Left forelimb (tissue), 1 donor: ENCODE measurements at regions not wholly inside any gene's neighbourhood (a gene's known extent, or its start where the extent isn't known, plus 50 kb on each side); places are given as distances from the start of the nearest gene placed in this dataset.
A peak's percentile ranks its signal among the peaks of the same experiment; 100 is the strongest.
"Not testable (repeated sequence)": the region's sequence is repeated elsewhere in the genome, so short reads cannot be mapped to it uniquely, and the experiment has no call there.

Experiments
- DNase-seq: peaks from one replicate; pipeline ENCODE4 v3.0.0-alpha.2; 2018; ENCODE audit warnings: low spot score

GRCh38 chr9:17846948-17847655 is 268.2 kb downstream of the SH3GL2 start:
- DNase-seq: no peak

GRCh38 chr9:17847908-17848307 is 269.0 kb downstream of the SH3GL2 start:
- no peak for DNase-seq

DNA sequence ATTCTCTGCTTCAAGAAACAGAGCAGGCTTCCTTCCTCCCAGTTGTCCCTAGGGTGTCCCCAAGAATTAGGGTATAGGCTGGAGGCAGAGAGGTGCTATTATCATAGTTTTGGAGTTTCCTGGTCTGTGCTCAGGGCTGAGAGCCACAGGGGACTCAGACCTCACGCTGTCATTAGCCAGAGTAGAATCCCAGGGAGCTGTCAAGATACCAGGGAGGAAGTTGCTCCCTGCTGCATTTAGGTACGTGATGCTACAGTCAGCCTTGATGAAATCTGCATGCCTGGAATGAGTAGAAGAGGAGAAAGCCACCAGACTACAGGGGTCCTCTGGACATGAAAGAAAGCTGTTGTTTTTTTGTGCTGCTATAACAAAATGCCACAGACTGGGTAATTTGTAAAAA is 273.2 kb downstream of the SH3GL2 start:
- no peak for DNase-seq

DNA sequence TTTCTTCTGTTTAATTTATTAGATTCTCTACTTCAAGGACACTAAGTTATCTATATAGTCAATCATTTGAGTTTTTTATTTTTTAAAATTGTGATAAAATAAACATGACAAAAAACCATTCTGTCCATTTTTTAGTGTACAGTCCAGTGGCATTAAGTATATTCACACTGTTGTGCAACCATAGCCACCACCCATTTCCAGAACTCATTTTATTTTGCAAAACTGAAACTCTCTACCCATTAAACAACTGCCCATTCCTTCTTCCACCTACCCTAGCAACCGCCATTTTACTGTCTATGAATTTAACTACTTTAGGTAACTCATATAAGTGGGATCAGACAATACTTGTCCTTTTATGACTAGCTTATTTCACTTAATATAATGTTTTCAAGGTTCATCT is 275.6 kb downstream of the SH3GL2 start:
- DNase-seq: no peak

- DNase-seq: no peak
These were observed 278.1 kb downstream of the SH3GL2 start for GRCh38 chr9:17856995-17857394.

DNA sequence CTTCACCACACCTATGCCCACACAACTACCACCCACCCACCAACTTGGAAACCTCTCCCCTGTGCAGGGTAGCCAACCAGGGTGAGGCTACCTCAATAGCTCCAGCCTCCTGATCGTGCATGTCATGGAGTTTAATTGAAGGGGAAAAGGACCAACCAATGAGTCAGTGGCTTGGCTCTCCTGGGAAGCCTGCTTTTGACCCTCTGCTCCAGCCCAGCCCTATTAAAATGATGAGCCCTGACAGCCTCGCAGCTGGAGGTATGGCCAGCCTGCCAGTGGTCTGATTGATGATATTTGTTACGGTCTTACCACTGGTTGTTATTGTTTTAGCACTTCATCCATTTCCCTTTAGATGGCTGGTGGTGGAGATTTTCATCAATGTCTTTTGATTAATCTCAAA is 280.4 kb downstream of the SH3GL2 start:
- DNase-seq: no peak

DNA sequence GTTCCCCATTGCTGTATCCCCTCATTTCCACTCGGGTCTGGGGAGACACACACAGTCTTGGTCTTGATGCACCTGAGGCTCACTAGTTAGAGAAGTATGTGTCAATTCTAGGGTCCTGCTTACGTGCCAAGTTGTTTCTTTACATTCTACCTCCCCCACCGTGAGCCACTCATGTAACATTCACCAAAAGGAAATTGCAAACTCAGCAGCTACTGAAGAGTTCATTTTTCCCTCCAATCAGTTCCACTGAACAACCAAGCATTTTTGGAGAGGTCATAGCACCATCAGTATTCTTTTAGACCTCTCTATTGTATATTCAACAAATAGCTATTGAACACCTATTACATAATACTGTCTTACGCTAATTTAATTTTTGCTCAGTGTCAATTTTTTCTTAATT is 281.1 kb downstream of the SH3GL2 start:
- no peak for DNase-seq

DNA sequence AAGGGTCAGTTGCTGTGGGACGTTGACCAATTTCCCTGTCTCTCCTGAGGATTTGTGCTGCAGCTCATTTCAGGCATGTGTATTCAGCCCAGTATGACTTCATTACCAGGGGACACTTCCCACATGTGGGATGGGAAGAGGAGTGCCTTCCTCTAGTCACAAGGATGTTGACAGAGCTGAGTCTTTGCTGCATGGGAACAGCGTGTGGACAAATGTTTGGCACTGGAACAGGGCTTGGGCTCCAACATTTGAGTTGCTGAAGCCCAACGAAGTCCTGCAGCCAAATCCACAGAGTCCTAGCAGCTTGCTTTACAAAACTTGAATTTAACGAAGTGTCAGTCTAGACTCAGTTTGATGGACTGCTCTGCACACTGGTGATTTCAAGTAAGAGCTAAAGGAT is 283.2 kb downstream of the SH3GL2 start:
- DNase-seq: no peak

DNA sequence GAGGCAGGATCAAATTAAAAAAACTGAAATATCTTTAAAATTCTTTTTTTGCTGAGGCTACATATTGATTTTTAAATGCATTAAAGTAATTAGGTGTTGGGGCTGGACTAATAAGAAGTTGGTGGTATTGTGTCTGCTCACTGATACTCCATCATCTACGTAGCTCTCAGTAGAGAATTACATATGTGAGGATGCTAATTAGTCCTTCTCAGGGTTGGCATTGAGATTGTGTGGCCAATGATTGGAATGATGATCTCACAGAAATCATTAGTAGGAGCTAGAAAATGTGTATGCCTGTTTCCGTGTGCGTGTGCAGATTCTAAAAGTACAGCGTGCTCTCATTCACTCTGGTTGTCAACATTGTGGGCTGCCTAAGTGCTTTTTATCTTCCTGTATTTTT is 283.8 kb downstream of the SH3GL2 start:
- DNase-seq: no peak

GRCh38 chr9:17863213-17863883 is 284.5 kb downstream of the SH3GL2 start:
- no peak for DNase-seq

DNA sequence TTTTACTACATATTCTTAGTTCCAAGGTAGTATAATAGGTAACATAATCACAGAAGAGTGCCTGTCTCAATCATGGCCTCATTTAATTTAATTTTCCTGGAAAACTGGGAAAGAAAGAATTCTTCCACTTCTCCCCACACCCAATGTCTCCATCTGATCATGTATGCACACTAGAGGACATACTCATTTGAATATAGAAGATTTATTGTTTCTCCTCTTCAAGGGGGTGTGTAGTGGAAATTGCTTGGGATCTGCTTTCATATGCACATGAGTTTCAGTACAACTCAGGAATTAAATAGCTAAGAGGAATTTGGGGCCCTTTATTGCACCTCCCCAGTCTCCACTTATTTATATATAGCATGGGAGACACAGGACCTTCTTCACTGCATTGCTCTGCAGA is 285.1 kb downstream of the SH3GL2 start:
- no peak for DNase-seq

GRCh38 chr9:17864951-17865350 is 286.1 kb downstream of the SH3GL2 start:
- DNase-seq: no peak

- peak; percentile 68 for DNase-seq
These were observed 287.0 kb downstream of the SH3GL2 start for GRCh38 chr9:17865881-17866280.

DNA sequence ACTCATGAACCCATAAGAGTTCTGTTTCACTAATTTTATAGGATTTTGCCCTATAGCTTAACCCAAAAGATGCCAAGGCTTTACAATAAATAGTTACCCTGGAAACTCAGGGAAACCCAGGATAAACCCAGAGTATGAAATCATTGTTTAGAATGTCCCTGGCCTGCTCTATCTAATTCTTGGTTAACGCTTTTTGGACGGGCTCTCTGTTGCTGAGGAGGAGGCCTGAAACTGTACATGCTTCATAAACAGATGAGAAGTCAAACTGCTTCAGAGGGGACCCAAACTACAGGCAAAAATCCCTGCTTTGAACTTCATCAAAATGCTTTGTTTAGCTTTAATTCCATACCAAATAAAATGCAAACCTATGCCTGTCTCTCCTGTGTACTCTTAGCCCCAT is 291.9 kb downstream of the SH3GL2 start:
- DNase-seq: no peak

DNA sequence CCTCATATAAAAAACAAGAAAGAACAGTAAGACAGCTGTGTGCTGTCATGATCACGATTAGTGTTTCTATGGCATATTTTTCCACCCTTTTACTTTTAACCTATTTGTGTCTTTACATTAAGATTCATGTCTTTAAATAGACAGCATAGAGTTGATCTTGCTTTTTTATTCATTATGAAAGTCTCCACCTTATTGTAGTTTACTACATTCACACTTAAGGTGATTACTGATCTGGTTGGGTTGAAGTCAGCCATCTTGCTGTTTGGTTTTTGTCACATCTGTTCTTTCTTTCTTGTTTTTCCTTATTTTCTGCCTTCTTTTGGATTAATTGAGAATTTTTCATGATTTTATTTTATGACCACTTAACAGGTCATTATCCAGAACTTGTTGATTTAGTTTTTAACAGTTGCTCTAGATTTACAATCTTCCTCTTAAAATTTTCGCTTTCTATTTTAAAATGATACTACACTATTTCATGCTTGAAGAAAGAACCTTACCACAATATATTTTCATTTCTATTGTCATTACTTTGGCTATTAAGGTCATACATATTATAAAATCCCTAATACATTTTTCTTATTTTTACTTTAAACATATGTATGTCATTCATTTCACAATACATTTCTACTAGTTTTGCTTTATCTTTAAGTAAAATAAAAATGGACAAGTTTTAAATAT is 292.5 kb downstream of the SH3GL2 start:
- DNase-seq: no peak

- DNase-seq: no peak
These were observed 297.0 kb downstream of the SH3GL2 start for GRCh38 chr9:17875886-17876285.

- no peak for DNase-seq
These were observed 297.8 kb downstream of the SH3GL2 start for GRCh38 chr9:17876687-17877086.

DNA sequence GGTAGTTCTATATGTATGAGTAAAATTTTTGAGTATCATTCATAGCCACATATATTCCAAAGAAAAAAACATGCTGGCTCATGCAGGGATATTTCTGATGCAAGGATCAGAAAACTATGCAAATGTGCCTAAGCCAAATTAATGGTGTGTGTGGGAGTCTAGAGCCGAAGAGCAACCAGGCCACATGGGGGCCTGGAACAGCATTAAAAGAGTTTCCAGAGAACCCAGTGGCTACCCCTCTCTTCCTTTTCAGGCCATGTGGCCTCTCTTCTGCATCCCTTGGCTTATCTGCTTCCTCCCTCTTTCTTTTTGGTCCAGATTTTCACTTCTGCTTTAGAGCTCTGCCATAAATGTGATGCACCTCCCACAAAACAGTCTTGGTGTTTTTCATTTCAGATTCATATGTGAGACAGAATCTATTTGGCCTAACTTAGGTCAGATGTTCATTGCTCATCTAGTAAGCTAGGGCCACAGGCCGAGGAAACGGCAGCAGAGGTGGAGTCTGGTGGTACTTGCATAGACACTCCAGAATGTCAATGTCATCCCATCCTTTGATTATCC is 300.0 kb downstream of the SH3GL2 start:
- DNase-seq: no peak

DNA sequence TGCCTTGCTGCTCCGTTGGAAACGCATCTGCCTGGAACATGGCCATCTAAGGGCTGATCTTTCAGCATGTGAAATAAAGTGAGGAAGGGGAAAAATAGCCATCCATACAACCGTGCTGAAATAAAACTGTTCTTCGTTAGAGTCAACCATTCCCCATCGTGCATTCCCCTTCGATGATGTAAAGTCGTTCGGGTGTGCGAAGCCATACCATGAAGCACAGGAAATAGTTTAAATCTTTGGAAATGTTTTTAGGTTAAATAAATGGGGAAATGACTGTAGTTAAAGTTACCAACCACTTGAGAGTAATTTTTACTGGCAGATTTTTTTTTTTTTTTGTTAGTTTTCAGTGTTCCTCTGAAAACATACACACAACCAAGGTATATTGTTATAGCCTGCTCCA is 302.5 kb downstream of the SH3GL2 start:
- no peak for DNase-seq

DNA sequence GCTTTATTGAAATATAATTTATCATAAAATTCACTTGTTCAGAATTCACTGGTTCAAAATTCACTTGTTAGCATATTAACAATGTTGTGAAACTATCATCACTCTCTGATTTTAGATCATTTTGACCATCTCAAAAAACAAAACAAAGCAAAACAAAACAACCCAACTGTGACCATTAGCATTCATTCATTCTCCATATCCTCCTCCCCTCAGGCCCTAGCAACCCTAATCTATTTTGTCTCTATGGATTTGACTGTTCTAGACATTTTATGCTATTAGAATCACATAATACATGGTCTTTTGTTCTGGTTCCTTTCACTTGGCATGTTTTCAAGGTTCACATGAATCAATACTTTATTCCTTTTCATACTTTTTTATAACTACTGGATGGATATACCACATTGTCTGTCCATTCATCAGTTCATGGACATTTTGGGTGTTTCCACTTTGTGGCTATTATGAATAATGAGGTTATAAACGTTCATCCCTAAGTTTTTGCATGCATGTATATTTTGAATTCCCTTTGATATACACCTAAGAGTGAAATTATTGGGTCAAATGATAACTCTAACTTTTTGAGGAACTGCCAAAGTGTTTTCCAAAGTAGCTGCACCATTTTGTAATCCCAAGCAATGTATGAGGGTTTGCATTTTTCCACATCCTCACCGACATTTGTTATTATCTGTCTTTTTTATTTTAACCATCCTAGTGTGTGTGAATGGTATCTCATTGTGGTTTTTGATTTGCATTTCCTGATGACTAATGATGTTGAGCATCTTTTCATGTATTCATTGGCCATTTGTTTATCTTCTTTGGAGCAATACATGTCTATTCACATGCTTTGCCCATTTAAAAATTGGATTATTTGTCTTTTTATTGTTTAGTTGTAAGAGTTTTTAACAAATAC is 304.1 kb downstream of the SH3GL2 start:
- no peak for DNase-seq

GRCh38 chr9:17888066-17888465 is 309.2 kb downstream of the SH3GL2 start:
- DNase-seq: no peak

GRCh38 chr9:17888964-17889363 is 310.1 kb downstream of the SH3GL2 start:
- DNase-seq: not testable (repeated sequence)
